ENCODE measurements at regions not wholly inside any gene's neighbourhood (a gene's known extent, or its start where the extent isn't known, plus 50 kb on each side); places are given as distances from the start of the nearest gene placed in this dataset.

GRCh38 chr12:22796941-22797630 is 172.1 kb downstream of the ETNK1 start:
- TF ChIP-seq, protein P1, sequence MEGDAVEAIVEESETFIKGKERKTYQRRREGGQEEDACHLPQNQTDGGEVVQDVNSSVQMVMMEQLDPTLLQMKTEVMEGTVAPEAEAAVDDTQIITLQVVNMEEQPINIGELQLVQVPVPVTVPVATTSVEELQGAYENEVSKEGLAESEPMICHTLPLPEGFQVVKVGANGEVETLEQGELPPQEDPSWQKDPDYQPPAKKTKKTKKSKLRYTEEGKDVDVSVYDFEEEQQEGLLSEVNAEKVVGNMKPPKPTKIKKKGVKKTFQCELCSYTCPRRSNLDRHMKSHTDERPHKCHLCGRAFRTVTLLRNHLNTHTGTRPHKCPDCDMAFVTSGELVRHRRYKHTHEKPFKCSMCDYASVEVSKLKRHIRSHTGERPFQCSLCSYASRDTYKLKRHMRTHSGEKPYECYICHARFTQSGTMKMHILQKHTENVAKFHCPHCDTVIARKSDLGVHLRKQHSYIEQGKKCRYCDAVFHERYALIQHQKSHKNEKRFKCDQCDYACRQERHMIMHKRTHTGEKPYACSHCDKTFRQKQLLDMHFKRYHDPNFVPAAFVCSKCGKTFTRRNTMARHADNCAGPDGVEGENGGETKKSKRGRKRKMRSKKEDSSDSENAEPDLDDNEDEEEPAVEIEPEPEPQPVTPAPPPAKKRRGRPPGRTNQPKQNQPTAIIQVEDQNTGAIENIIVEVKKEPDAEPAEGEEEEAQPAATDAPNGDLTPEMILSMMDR (conservative IDR thresholded peaks at IDR 0.05 in 1 of 2, IDR thresholded peaks at IDR 0.05 in 1 of 2; ENCODE audit: low read depth in 1 of 2, low read length in 2 of 2) = no peak
- no peak for TF ChIP-seq EZH2 (IDR thresholded peaks at IDR 0.05; ENCODE audit: low read length, missing control alignments)
